Fibroblast of lung (primary cell): ENCODE measurements at regions not wholly inside any gene's neighbourhood (a gene's known extent, or its start where the extent isn't known, plus 50 kb on each side); places are given as distances from the start of the nearest gene placed in this dataset.

Source experiments
- EZH2 ChIP-seq: IDR thresholded peaks from 2 replicates; pipeline ENCODE4 v1.5.1; 2012; ENCODE audit warnings: low read length, control low read depth, mild to moderate bottlenecking; ENCODE audit errors: missing control alignments
- TF ChIP-seq, protein P1 (sequence below), 2 donors: IDR thresholded peaks in 1 of 2; conservative IDR thresholded peaks in 1 of 2; 1 replicate in 1 of 2; 2 replicates in 1 of 2; pipeline ENCODE4 v1.5.1; 2011 to 2012; ENCODE audit warnings: low read length in 2 of 2, control low read depth in 1 of 2, inconsistent platforms in 1 of 2, low read depth in 1 of 2, mild to moderate bottlenecking in 1 of 2

DNA sequence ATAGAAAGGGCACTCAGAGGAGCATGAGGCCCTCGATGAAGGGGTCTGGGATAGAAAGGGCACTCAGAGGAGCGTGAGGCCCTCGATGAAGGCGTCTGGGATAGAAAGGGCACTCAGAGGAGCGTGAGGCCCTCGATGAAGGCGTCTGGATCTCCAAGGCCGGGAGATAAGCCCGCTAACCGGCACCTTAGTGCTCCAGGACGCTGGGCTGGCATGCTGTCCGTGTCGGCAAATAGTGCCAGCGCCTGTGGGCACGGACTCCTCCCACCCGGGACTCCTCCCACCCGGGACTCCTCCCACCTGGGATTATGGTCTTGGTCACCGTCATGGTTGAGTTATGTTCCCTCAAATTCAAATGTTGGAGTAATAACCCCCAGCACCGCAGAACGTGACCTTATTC, 725.3 kb downstream of the BRD1 start:
- TF ChIP-seq, protein P1, sequence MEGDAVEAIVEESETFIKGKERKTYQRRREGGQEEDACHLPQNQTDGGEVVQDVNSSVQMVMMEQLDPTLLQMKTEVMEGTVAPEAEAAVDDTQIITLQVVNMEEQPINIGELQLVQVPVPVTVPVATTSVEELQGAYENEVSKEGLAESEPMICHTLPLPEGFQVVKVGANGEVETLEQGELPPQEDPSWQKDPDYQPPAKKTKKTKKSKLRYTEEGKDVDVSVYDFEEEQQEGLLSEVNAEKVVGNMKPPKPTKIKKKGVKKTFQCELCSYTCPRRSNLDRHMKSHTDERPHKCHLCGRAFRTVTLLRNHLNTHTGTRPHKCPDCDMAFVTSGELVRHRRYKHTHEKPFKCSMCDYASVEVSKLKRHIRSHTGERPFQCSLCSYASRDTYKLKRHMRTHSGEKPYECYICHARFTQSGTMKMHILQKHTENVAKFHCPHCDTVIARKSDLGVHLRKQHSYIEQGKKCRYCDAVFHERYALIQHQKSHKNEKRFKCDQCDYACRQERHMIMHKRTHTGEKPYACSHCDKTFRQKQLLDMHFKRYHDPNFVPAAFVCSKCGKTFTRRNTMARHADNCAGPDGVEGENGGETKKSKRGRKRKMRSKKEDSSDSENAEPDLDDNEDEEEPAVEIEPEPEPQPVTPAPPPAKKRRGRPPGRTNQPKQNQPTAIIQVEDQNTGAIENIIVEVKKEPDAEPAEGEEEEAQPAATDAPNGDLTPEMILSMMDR (conservative IDR thresholded peaks at IDR 0.05 in 1 of 2, IDR thresholded peaks at IDR 0.05 in 1 of 2; ENCODE audit: low read depth in 1 of 2, low read length in 2 of 2): no peak
- TF ChIP-seq EZH2: no peak
